Panc1 (cell line): ENCODE measurements at regions not wholly inside any gene's neighbourhood (a gene's known extent, or its start where the extent isn't known, plus 50 kb on each side); places are given as distances from the start of the nearest gene placed in this dataset.

Experiments used
- ATAC-seq: fragments of 200-7000 bp; cut with Tn5 transposase; 2 replicates; pipeline ENCODE4 v1.9.1; 2020; ENCODE audit warnings: mild to moderate bottlenecking, moderate library complexity
- BruUV-seq: library from RNA; stranded (reverse); fragments of 400-500 nt; replicated peaks from 2 replicates; lab custom pipeline; 2021; lab: Mats Ljungman, UMichigan
- CTCF ChIA-PET: fragments of 300-600 bp; sonication (Branson Sonifier 250); formaldehyde crosslinking; loops from one replicate; lab custom pipeline; 2022; ENCODE audit warnings: antibody characterized with exemption; lab: Charles Lee
- POLR2A ChIA-PET: fragments of 300-600 bp; sonication (Branson Sonifier 250); formaldehyde crosslinking; loops from one replicate; lab custom pipeline; 2022; ENCODE audit warnings: antibody characterized with exemption; lab: Charles Lee
- DNase-seq: peaks from one replicate; pipeline ENCODE4 v3.0.0-alpha.2; 2010; ENCODE audit warnings: low read depth, low spot score
- H3K27ac ChIP-seq: 2 replicates; pipeline ENCODE4 v1.5.1; 2011; ENCODE audit warnings: mild to moderate bottlenecking, low read length, inconsistent platforms
- H3K27me3 ChIP-seq: fragments of 200-500 bp; sonication (Bioruptor generic); 2 replicates; pipeline ENCODE4 v1.6.0; 2014; ENCODE audit warnings: low read length, inconsistent platforms; ENCODE audit not compliant: control insufficient read depth, insufficient read depth
- H3K36me3 ChIP-seq: fragments of 200-500 bp; sonication (Bioruptor generic); 2 replicates; pipeline ENCODE4 v1.5.1; 2014; ENCODE audit warnings: inconsistent platforms, mild to moderate bottlenecking, low read length, moderate library complexity; ENCODE audit not compliant: control insufficient read depth, insufficient read depth
- H3K4me1 ChIP-seq: 2 replicates; pipeline ENCODE4 v1.5.1; 2011; ENCODE audit warnings: inconsistent platforms, mild to moderate bottlenecking, low read length, moderate library complexity; ENCODE audit not compliant: control insufficient read depth, insufficient read depth
- H3K4me3 ChIP-seq, 2 experiments: 2 replicates each; pipeline ENCODE4 v1.5.1; 2011 to 2012; ENCODE audit warnings: low read depth in 2 of 2, low read length in 2 of 2, mild to moderate bottlenecking in 2 of 2, inconsistent platforms in 1 of 2, moderate library complexity in 1 of 2
- H3K9me3 ChIP-seq: fragments of 200-500 bp; sonication (Bioruptor generic); 2 replicates; pipeline ENCODE4 v1.5.1; 2014; ENCODE audit warnings: low read depth, mild to moderate bottlenecking, inconsistent platforms, low read length, moderate library complexity; ENCODE audit not compliant: control insufficient read depth, insufficient read depth
- CTCF ChIP-seq: fragments of 450-650 bp; IDR thresholded peaks from 2 replicates; pipeline ENCODE4 v1.5.1; 2017; ENCODE audit warnings: mild to moderate bottlenecking
- POLR2AphosphoS5 ChIP-seq: IDR thresholded peaks from 2 replicates; pipeline ENCODE4 v1.6.1; 2012; ENCODE audit warnings: mild to moderate bottlenecking, low read depth, low read length, moderate library complexity
- SIN3A ChIP-seq: IDR thresholded peaks from 2 replicates; pipeline ENCODE4 v1.6.1; 2012; ENCODE audit warnings: low read depth, mild to moderate bottlenecking, low read length, moderate library complexity, borderline replicate concordance; ENCODE audit not compliant: insufficient read depth
- TCF7L2 ChIP-seq: IDR thresholded peaks from 2 replicates; pipeline ENCODE4 v1.6.1; 2011; ENCODE audit warnings: mild to moderate bottlenecking, low read depth, low read length, inconsistent platforms
- in situ Hi-C: cut with HindIII; loops from 2 replicates; pipeline ENCODE4 v1.10.0; 2016; ENCODE audit warnings: low sequenced_read_pairs, low pct_unique_long_range_greater_than_20kb
- intact Hi-C: fragments of 100-400 bp; cut with micrococcal nuclease; formaldehyde crosslinking; loops from one replicate; pipeline ENCODE4 v1.10.0; 2022; ENCODE audit not compliant: unreplicated experiment
- TF ChIP-seq, protein P1 (sequence below), 2 experiments: IDR thresholded peaks; 2 replicates each; pipeline ENCODE4 v1.6.1; 2011 to 2012; ENCODE audit warnings: low read depth in 2 of 2, control low read depth in 1 of 2, low read length in 1 of 2, mild to moderate bottlenecking in 1 of 2, moderate library complexity in 1 of 2; ENCODE audit not compliant: insufficient read depth in 1 of 2

GRCh38 chr18:38557006-38557405, 991.4 kb upstream of the CELF4 start:
- DNase-seq = no peak
- no TSS peak for BruUV-seq
- in situ Hi-C loops = no loop called here
- no peak for ATAC-seq
- intact Hi-C loops = no loop called here
- ChIA-PET CTCF (no interaction called here), POLR2A (no interaction called here)
- Histone ChIP-seq H3K4me1 (no peaks in the 10 kb centered on the region), H3K36me3 (no peaks in the 10 kb centered on the region), H3K9me3 (no peaks in the 10 kb centered on the region), H3K4me3 (no peak overlapping the region), H3K27ac (no peak overlapping the region), H3K27me3 (no peaks in the 10 kb centered on the region)
- TF ChIP-seq POLR2AphosphoS5 (no peak), TCF7L2 (no peak), CTCF (no peak), SIN3A (no peak)
- TF ChIP-seq, protein P1, sequence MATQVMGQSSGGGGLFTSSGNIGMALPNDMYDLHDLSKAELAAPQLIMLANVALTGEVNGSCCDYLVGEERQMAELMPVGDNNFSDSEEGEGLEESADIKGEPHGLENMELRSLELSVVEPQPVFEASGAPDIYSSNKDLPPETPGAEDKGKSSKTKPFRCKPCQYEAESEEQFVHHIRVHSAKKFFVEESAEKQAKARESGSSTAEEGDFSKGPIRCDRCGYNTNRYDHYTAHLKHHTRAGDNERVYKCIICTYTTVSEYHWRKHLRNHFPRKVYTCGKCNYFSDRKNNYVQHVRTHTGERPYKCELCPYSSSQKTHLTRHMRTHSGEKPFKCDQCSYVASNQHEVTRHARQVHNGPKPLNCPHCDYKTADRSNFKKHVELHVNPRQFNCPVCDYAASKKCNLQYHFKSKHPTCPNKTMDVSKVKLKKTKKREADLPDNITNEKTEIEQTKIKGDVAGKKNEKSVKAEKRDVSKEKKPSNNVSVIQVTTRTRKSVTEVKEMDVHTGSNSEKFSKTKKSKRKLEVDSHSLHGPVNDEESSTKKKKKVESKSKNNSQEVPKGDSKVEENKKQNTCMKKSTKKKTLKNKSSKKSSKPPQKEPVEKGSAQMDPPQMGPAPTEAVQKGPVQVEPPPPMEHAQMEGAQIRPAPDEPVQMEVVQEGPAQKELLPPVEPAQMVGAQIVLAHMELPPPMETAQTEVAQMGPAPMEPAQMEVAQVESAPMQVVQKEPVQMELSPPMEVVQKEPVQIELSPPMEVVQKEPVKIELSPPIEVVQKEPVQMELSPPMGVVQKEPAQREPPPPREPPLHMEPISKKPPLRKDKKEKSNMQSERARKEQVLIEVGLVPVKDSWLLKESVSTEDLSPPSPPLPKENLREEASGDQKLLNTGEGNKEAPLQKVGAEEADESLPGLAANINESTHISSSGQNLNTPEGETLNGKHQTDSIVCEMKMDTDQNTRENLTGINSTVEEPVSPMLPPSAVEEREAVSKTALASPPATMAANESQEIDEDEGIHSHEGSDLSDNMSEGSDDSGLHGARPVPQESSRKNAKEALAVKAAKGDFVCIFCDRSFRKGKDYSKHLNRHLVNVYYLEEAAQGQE (IDR thresholded peaks at IDR 0.05; ENCODE audit: insufficient read depth in 1 of 2, low read depth in 2 of 2, low read length in 1 of 2) = no peak

- Histone ChIP-seq H3K27me3 (no peaks in the 10 kb centered on the region), H3K36me3 (no peaks in the 10 kb centered on the region), H3K27ac (no peak overlapping the region), H3K4me3 (no peak overlapping the region), H3K4me1 (no peaks in the 10 kb centered on the region), H3K9me3 (no peaks in the 10 kb centered on the region)
- no peak for ATAC-seq
- CTCF ChIA-PET = no interaction called here
- in situ Hi-C loops (no loop called here), intact Hi-C loops (no loop called here)
- BruUV-seq = no TSS peak
- POLR2A ChIA-PET = no interaction called here
- no peak for DNase-seq
- no peak for TF ChIP-seq TCF7L2
- TF ChIP-seq, protein P1 (IDR thresholded peaks at IDR 0.05; ENCODE audit: insufficient read depth in 1 of 2, low read depth in 2 of 2, low read length in 1 of 2) = no peak
- TF ChIP-seq POLR2AphosphoS5 = no peak
- no peak for TF ChIP-seq CTCF
- TF ChIP-seq SIN3A = no peak
Observed at GRCh38 chr18:38552732-38553321, 987.2 kb upstream of the CELF4 start.
